NT2/D1 (cell line): ENCODE measurements at regions not wholly inside any gene's neighbourhood (a gene's known extent, or its start where the extent isn't known, plus 50 kb on each side); places are given as distances from the start of the nearest gene placed in this dataset.

Source experiments
- SUZ12 ChIP-seq: IDR thresholded peaks from 2 replicates; pipeline ENCODE4 v1.6.1; 2011; ENCODE audit not compliant: insufficient read length, insufficient read depth; ENCODE audit errors: extremely low read depth
- YY1 ChIP-seq: IDR thresholded peaks from 2 replicates; pipeline ENCODE4 v1.6.1; 2011; ENCODE audit not compliant: insufficient read length, insufficient read depth
- ZNF274 ChIP-seq: IDR thresholded peaks from 2 replicates; pipeline ENCODE4 v1.6.1; 2011; ENCODE audit warnings: mild to moderate bottlenecking, low read depth, low read length

- TF ChIP-seq ZNF274, result no peak
- no peak for TF ChIP-seq YY1
- TF ChIP-seq SUZ12, result no peak
Measured at GRCh38 chr11:119992171-119993051, 145.5 kb downstream of the TRIM29 start.
